ENCODE measurements at regions not wholly inside any gene's neighbourhood (a gene's known extent, or its start where the extent isn't known, plus 50 kb on each side); places are given as distances from the start of the nearest gene placed in this dataset.

DNA sequence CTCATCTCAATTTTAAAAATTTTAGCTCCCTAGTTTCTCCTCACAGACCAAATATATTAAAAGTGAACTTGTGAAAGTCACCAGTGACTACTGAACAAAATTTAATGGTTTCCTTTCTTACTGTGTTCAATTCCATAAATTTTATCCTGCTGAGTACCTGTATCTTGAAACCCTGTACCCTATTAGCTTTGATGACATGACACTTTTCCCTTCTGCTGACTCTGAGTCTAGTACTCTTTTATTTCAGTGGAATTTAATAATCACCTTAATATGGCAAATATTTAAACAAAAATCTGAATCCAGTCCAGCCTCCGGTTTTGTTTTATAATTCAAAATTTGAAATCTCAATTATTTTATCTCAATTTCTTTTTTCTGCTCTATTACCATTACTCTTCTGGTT, 203.1 kb upstream of the NUDT6 start:
- ChIA-PET SMC1A (ENCODE audit: uncharacterized antibody, unreplicated experiment) (no interaction called here), RAD21 (ENCODE audit: unreplicated experiment) (interaction anchor here (0.5 to 1.4 kb wide), 3 partner anchors 9 to 30 kb away, joined by 3 to 4 read pairs (median 3); no protein-coding TSS in a partner anchor), CTCF (interaction anchor here (0.9 to 1.5 kb wide), 3 partner anchors 9 to 536 kb away, joined by 3 to 4 read pairs (median 4); no protein-coding TSS in a partner anchor), POLR2A (no interaction called here)
- H3K4me2 ChIP-seq (ENCODE audit: control insufficient read depth, insufficient read depth), result no peak overlapping the region
- H2AFZ ChIP-seq (ENCODE audit: control insufficient read depth, low read depth, low read length), result no peak overlapping the region
- H3K9me3 ChIP-seq (replicated peaks; ENCODE audit: control insufficient read depth, insufficient read depth, low read length), result no peaks in the 10 kb centered on the region
- no peaks in the 10 kb centered on the region for H4K20me1 ChIP-seq (ENCODE audit: control insufficient read depth, insufficient read depth)
- TF ChIP-seq TCF7 (IDR thresholded peaks at IDR 0.05; ENCODE audit: borderline replicate concordance), result no peak
- TF ChIP-seq, protein P1, sequence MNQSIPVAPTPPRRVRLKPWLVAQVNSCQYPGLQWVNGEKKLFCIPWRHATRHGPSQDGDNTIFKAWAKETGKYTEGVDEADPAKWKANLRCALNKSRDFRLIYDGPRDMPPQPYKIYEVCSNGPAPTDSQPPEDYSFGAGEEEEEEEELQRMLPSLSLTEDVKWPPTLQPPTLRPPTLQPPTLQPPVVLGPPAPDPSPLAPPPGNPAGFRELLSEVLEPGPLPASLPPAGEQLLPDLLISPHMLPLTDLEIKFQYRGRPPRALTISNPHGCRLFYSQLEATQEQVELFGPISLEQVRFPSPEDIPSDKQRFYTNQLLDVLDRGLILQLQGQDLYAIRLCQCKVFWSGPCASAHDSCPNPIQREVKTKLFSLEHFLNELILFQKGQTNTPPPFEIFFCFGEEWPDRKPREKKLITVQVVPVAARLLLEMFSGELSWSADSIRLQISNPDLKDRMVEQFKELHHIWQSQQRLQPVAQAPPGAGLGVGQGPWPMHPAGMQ (IDR thresholded peaks at IDR 0.05; ENCODE audit: borderline replicate concordance), result no peak
- TF ChIP-seq RUNX3 (IDR thresholded peaks at IDR 0.05; ENCODE audit: low read length), result no peak
- TF ChIP-seq CREB1 (IDR thresholded peaks at IDR 0.05; ENCODE audit: low read depth), result no peak
- no peak for TF ChIP-seq NFYA (IDR thresholded peaks at IDR 0.05; ENCODE audit: borderline replicate concordance, low read depth, low read length)
- TF ChIP-seq, protein P2, sequence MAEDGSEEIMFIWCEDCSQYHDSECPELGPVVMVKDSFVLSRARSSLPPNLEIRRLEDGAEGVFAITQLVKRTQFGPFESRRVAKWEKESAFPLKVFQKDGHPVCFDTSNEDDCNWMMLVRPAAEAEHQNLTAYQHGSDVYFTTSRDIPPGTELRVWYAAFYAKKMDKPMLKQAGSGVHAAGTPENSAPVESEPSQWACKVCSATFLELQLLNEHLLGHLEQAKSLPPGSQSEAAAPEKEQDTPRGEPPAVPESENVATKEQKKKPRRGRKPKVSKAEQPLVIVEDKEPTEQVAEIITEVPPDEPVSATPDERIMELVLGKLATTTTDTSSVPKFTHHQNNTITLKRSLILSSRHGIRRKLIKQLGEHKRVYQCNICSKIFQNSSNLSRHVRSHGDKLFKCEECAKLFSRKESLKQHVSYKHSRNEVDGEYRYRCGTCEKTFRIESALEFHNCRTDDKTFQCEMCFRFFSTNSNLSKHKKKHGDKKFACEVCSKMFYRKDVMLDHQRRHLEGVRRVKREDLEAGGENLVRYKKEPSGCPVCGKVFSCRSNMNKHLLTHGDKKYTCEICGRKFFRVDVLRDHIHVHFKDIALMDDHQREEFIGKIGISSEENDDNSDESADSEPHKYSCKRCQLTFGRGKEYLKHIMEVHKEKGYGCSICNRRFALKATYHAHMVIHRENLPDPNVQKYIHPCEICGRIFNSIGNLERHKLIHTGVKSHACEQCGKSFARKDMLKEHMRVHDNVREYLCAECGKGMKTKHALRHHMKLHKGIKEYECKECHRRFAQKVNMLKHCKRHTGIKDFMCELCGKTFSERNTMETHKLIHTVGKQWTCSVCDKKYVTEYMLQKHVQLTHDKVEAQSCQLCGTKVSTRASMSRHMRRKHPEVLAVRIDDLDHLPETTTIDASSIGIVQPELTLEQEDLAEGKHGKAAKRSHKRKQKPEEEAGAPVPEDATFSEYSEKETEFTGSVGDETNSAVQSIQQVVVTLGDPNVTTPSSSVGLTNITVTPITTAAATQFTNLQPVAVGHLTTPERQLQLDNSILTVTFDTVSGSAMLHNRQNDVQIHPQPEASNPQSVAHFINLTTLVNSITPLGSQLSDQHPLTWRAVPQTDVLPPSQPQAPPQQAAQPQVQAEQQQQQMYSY (CRISPR knock-in tag; IDR thresholded peaks at IDR 0.05), result no peak
- TF ChIP-seq SIX5 (IDR thresholded peaks at IDR 0.05; ENCODE audit: low read depth, low read length, severe bottlenecking), result no peak
- no peak for TF ChIP-seq LARP7 (IDR thresholded peaks at IDR 0.05)
- no peak for TF ChIP-seq NR2F1 (conservative IDR thresholded peaks at IDR 0.05)
- TF ChIP-seq SIN3A (IDR thresholded peaks at IDR 0.05; ENCODE audit: low read depth, low read length), result no peak
- no peak for TF ChIP-seq BRCA1 (IDR thresholded peaks at IDR 0.05; ENCODE audit: low read depth, low read length)
- no peaks in the 10 kb centered on the region for H3K27me3 ChIP-seq (replicated peaks in 1 of 2; ENCODE audit: control insufficient read depth in 2 of 2, insufficient read depth in 2 of 2, low read length in 1 of 2)
- BruUV-seq (replicated peaks), result no TSS peak
- no peak overlapping the region for H3K4me3 ChIP-seq
- no peaks in the 10 kb centered on the region for H3K36me3 ChIP-seq (ENCODE audit: control insufficient read depth in 2 of 2, insufficient read depth in 2 of 2, low read length in 1 of 2)
- FAIRE-seq (no peak), DNase-seq (ENCODE audit: low read depth, low spot score) (no peak), ATAC-seq (no peak)
- H3K79me2 ChIP-seq (ENCODE audit: control insufficient read depth, insufficient read depth, low read length), result no peaks in the 10 kb centered on the region
- no peaks in the 10 kb centered on the region for H3K4me1 ChIP-seq (ENCODE audit: control insufficient read depth, insufficient read depth, low read length)
- no peak overlapping the region for H3K9ac ChIP-seq (ENCODE audit: control insufficient read depth, insufficient read depth, low read length)
- no peak overlapping the region for H3K27ac ChIP-seq (ENCODE audit: control insufficient read depth, insufficient read depth)
- intact Hi-C loops (cut with micrococcal nuclease; ENCODE audit: unreplicated experiment), result no loop called here
- in situ Hi-C loops (cut with MboI), result no loop called here
- 100% methylated on average over 1 of the region's 1 CpG for WGBS (ENCODE audit: insufficient coverage, insufficient replicate concordance, low lambda C conversion rate, missing lambda C conversion rate)
